DND-41 (cell line): ENCODE measurements at regions not wholly inside any gene's neighbourhood (a gene's known extent, or its start where the extent isn't known, plus 50 kb on each side); places are given as distances from the start of the nearest gene placed in this dataset.

Experiments
- EZH2 ChIP-seq: IDR thresholded peaks from 3 replicates; pipeline ENCODE4 v1.6.1; 2012; ENCODE audit warnings: borderline replicate concordance, low read depth, mild to moderate bottlenecking, moderate library complexity, low read length, inconsistent platforms; ENCODE audit not compliant: severe bottlenecking
- TF ChIP-seq, protein P1 (sequence below): IDR thresholded peaks from 2 replicates; pipeline ENCODE4 v1.5.1; 2012; ENCODE audit warnings: borderline replicate concordance, low read length, moderate library complexity, mild to moderate bottlenecking; ENCODE audit not compliant: poor library complexity, severe bottlenecking; ENCODE audit errors: extremely low read depth

DNA sequence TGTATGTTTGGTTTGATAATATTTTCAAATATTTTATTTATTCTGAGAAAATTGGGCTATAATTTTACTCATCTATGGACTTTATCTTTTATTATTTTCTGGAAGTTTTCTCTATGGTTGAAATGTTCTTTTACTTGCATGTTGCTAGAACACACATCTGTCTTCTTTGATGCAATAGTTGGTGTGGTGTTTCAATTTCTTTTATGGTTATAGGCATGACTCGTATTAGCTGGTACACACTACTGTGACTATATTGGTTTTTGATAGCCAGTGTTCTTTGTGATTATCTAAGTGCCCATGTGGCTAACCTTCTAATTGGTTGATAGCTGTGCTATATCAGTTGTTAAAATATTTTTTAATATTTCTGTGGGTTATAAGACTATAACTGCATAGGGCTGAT is 1343.3 kb upstream of the GJE1 start:
- TF ChIP-seq, protein P1, sequence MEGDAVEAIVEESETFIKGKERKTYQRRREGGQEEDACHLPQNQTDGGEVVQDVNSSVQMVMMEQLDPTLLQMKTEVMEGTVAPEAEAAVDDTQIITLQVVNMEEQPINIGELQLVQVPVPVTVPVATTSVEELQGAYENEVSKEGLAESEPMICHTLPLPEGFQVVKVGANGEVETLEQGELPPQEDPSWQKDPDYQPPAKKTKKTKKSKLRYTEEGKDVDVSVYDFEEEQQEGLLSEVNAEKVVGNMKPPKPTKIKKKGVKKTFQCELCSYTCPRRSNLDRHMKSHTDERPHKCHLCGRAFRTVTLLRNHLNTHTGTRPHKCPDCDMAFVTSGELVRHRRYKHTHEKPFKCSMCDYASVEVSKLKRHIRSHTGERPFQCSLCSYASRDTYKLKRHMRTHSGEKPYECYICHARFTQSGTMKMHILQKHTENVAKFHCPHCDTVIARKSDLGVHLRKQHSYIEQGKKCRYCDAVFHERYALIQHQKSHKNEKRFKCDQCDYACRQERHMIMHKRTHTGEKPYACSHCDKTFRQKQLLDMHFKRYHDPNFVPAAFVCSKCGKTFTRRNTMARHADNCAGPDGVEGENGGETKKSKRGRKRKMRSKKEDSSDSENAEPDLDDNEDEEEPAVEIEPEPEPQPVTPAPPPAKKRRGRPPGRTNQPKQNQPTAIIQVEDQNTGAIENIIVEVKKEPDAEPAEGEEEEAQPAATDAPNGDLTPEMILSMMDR, result no peak
- no peak for TF ChIP-seq EZH2
